Smooth muscle cell (in vitro differentiated cells): ENCODE measurements at regions not wholly inside any gene's neighbourhood (a gene's known extent, or its start where the extent isn't known, plus 50 kb on each side); places are given as distances from the start of the nearest gene placed in this dataset.

Source experiments
- DNase-seq: peaks from one replicate; lab custom pipeline; 2025; ENCODE audit not compliant: unreplicated experiment; lab: John Stamatoyannopoulos, UW
- H2AFZ ChIP-seq: fragments of 200-600 bp; sonication (generic); 2 replicates; pipeline ENCODE4 v1.6.0; 2016; ENCODE audit warnings: antibody characterized with exemption, low read depth, mild to moderate bottlenecking
- H3F3A ChIP-seq: fragments of 200-600 bp; sonication (generic); 2 replicates; pipeline ENCODE4 v1.6.0; 2017; ENCODE audit warnings: antibody characterized with exemption, low read depth
- H3K27ac ChIP-seq: fragments of 200-600 bp; sonication (generic); 2 replicates; pipeline ENCODE4 v1.5.1; 2016; ENCODE audit warnings: low read depth, mild to moderate bottlenecking
- H3K27me3 ChIP-seq: fragments of 200-600 bp; sonication (generic); 2 replicates; pipeline ENCODE4 v1.6.1; 2016; ENCODE audit warnings: low read depth, mild to moderate bottlenecking
- H3K36me3 ChIP-seq: fragments of 200-600 bp; sonication (generic); 2 replicates; pipeline ENCODE4 v1.5.1; 2016; ENCODE audit warnings: low read depth
- H3K4me1 ChIP-seq: fragments of 200-600 bp; sonication (generic); 2 replicates; pipeline ENCODE4 v1.5.1; 2016; ENCODE audit warnings: low read depth
- H3K4me2 ChIP-seq: fragments of 200-600 bp; sonication (generic); 2 replicates; pipeline ENCODE4 v1.6.0; 2016; ENCODE audit warnings: mild to moderate bottlenecking
- H3K4me3 ChIP-seq: fragments of 200-600 bp; sonication (generic); 2 replicates; pipeline ENCODE4 v1.5.1; 2016; ENCODE audit warnings: mild to moderate bottlenecking
- H3K79me2 ChIP-seq: fragments of 200-600 bp; sonication (generic); 2 replicates; pipeline ENCODE4 v1.6.0; 2016; ENCODE audit warnings: low read depth, mild to moderate bottlenecking
- H3K9ac ChIP-seq: fragments of 200-600 bp; sonication (generic); 2 replicates; pipeline ENCODE4 v1.6.0; 2016; ENCODE audit warnings: low read depth
- H3K9me3 ChIP-seq: fragments of 200-600 bp; sonication (generic); replicated peaks from 2 replicates; pipeline ENCODE4 v1.5.1; 2016; ENCODE audit warnings: low read depth
- H4K20me1 ChIP-seq: fragments of 200-600 bp; sonication (generic); 2 replicates; pipeline ENCODE4 v1.6.0; 2016; ENCODE audit warnings: low read depth
- CTCF ChIP-seq: fragments of 200-600 bp; sonication (generic); IDR thresholded peaks from 2 replicates; pipeline ENCODE4 v1.5.1; 2017; ENCODE audit warnings: borderline replicate concordance, mild to moderate bottlenecking, antibody characterized with exemption; ENCODE audit not compliant: insufficient read depth, poor library complexity, severe bottlenecking
- WGBS: methylation state at CpG from one replicate; pipeline ENCODE4 v1.1.7; 2016; ENCODE audit warnings: low lambda C conversion rate; 5-methylcytosine and 5-hydroxymethylcytosine counted together

- Histone ChIP-seq H3K79me2 (no peaks in the 10 kb centered on the region), H3K9ac (no peak overlapping the region), H3F3A (no peaks in the 10 kb centered on the region), H3K4me1 (peaks cover 6% of the 10 kb centered on the region), H3K27me3 (no peaks in the 10 kb centered on the region), H3K27ac (no peak overlapping the region), H3K4me3 (no peak overlapping the region), H4K20me1 (no peaks in the 10 kb centered on the region), H3K36me3 (no peaks in the 10 kb centered on the region), H3K4me2 (no peak overlapping the region), H3K9me3 (no peaks in the 10 kb centered on the region), H2AFZ (no peak overlapping the region)
- no peak for DNase-seq
- TF ChIP-seq CTCF, result no peak
- 86% methylated on average over 2 of the region's 2 CpGs for WGBS
Measured at GRCh38 chr6:140321891-140322290, 947.4 kb upstream of the CITED2 start.

DNA sequence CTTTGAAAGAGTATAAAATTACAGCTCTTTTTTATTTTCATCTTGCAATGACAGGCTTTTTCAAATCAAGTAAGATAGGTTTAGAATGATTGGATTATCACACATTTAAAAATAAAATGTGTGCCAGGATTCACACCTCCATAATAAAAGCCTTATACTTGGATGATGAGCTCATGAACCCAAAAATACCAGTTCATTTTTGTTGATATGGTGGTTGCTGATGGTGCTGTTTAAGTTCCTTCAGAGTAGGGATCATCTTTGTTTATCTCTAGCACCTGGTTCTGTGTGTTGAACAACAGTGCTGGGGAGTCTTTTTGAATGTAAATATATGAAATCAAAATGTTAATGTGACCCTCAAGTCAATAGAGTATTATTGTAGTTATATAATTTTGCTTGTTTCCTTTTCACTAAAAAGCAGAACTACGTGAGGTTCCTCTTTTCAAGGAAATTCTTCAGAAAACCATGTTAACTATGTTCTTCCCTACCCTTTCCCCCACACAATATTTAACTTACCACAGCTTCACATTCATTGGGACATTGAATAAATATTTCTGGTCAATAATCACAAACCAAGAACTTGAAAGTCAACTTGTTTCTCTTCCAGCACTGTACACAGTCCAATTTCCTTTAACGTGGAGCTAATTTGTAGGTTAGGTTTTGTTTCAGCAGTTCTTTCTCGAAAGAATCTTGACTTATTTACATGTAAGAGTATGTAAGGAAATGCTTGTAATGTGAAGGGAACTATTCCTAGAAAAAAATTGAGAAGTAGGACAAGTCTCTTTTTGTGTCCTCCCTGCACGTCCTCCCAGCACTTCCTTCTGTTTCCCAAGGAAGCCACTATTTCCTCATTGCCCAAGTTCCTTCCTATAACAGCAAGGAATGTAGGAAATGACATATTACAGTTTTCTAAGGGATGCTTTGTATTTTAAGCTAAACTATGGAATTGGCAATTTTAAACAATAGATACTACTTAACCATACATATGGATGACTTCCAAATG lies 945.9 kb upstream of the CITED2 start:
- no peak overlapping the region for H3K27ac ChIP-seq
- no peaks in the 10 kb centered on the region for H3K27me3 ChIP-seq
- 94% methylated on average over 4 of the region's 4 CpGs for WGBS
- peaks cover 6% of the 10 kb centered on the region for H3K4me1 ChIP-seq
- H3K9ac ChIP-seq, result no peak overlapping the region
- H3F3A ChIP-seq, result no peaks in the 10 kb centered on the region
- H3K4me2 ChIP-seq, result no peak overlapping the region
- H3K36me3 ChIP-seq, result no peaks in the 10 kb centered on the region
- H3K9me3 ChIP-seq, result no peaks in the 10 kb centered on the region
- no peaks in the 10 kb centered on the region for H4K20me1 ChIP-seq
- H3K4me3 ChIP-seq, result no peak overlapping the region
- H2AFZ ChIP-seq, result no peak overlapping the region
- TF ChIP-seq CTCF, result no peak
- H3K79me2 ChIP-seq, result no peaks in the 10 kb centered on the region
- DNase-seq, result no peak

GRCh38 chr6:140319209-140319608 lies 944.8 kb upstream of the CITED2 start:
- TF ChIP-seq CTCF, result no peak
- DNase-seq, result no peak
- no peak overlapping the region for H3K27ac ChIP-seq

GRCh38 chr6:140318408-140318807 lies 944.0 kb upstream of the CITED2 start:
- no peak overlapping the region for H3K4me2 ChIP-seq
- H3K79me2 ChIP-seq, result no peaks in the 10 kb centered on the region
- no peaks in the 10 kb centered on the region for H3K9me3 ChIP-seq
- no peaks in the 10 kb centered on the region for H3F3A ChIP-seq
- no peaks in the 10 kb centered on the region for H3K36me3 ChIP-seq
- H2AFZ ChIP-seq, result peak overlapping the region; percentile 10
- H3K4me3 ChIP-seq, result no peak overlapping the region
- no peaks in the 10 kb centered on the region for H4K20me1 ChIP-seq
- no peaks in the 10 kb centered on the region for H3K27me3 ChIP-seq
- TF ChIP-seq CTCF, result no peak
- H3K9ac ChIP-seq, result no peak overlapping the region
- WGBS, result 93% methylated on average over 3 of the region's 3 CpGs
- DNase-seq, result no peak
- H3K4me1 ChIP-seq, result peaks cover 6% of the 10 kb centered on the region
- no peak overlapping the region for H3K27ac ChIP-seq

More at GRCh38 chr6:140319209-140319608, 944.8 kb upstream of the CITED2 start:
- H3K36me3 ChIP-seq, result no peaks in the 10 kb centered on the region
- peaks cover 6% of the 10 kb centered on the region for H3K4me1 ChIP-seq
- H3K9ac ChIP-seq, result no peak overlapping the region
- H3K27me3 ChIP-seq, result no peaks in the 10 kb centered on the region
- no peak overlapping the region for H3K4me2 ChIP-seq
- H3F3A ChIP-seq, result no peaks in the 10 kb centered on the region
- no peaks in the 10 kb centered on the region for H3K79me2 ChIP-seq
- WGBS, result 91% methylated on average over 2 of the region's 2 CpGs
- H2AFZ ChIP-seq, result no peak overlapping the region
- no peaks in the 10 kb centered on the region for H3K9me3 ChIP-seq
- no peaks in the 10 kb centered on the region for H4K20me1 ChIP-seq
- H3K4me3 ChIP-seq, result peak overlapping the region; percentile 4
